HEK293 (cell line): ENCODE measurements at regions not wholly inside any gene's neighbourhood (a gene's known extent, or its start where the extent isn't known, plus 50 kb on each side); places are given as distances from the start of the nearest gene placed in this dataset.
"Not testable (repeated sequence)": the region's sequence is repeated elsewhere in the genome, so short reads cannot be mapped to it uniquely, and the experiment has no call there.

Experiments used
- ATF2 ChIP-seq: fragments of 450-650 bp; formaldehyde crosslinking; IDR thresholded peaks from 2 replicates; pipeline ENCODE4 v1.5.1; 2016; ENCODE audit warnings: missing biosample characterization, missing genetic modification characterization, low read depth
- BCL11B ChIP-seq: fragments of 450-650 bp; formaldehyde crosslinking; IDR thresholded peaks from 2 replicates; pipeline ENCODE4 v1.5.1; 2016; ENCODE audit warnings: low read depth, missing biosample characterization, missing genetic modification characterization
- CTCF ChIP-seq: fragments of 450-650 bp; formaldehyde crosslinking; IDR thresholded peaks from 2 replicates; pipeline ENCODE4 v1.5.1; 2016; ENCODE audit warnings: missing biosample characterization, missing genetic modification characterization
- PRDM2 ChIP-seq: fragments of 450-650 bp; formaldehyde crosslinking; IDR thresholded peaks from 2 replicates; pipeline ENCODE4 v1.5.1; 2016; ENCODE audit warnings: missing biosample characterization, missing genetic modification characterization, borderline replicate concordance
- PRDM4 ChIP-seq: fragments of 450-650 bp; formaldehyde crosslinking; IDR thresholded peaks from 2 replicates; pipeline ENCODE4 v1.5.1; 2017; ENCODE audit warnings: missing biosample characterization, missing genetic modification characterization
- TRIM28 ChIP-seq: IDR thresholded peaks from 2 replicates; pipeline ENCODE4 v1.6.1; 2011; ENCODE audit warnings: low read length, control low read depth, borderline replicate concordance
- ZBTB26 ChIP-seq: fragments of 450-650 bp; formaldehyde crosslinking; optimal IDR thresholded peaks from 2 replicates; pipeline ENCODE3; 2016; ENCODE audit warnings: missing biosample characterization, mild to moderate bottlenecking, missing genetic modification characterization
- ZNF138 ChIP-seq: fragments of 450-650 bp; formaldehyde crosslinking; IDR thresholded peaks from 2 replicates; pipeline ENCODE4 v1.5.1; 2016; ENCODE audit warnings: missing biosample characterization, missing genetic modification characterization, borderline replicate concordance
- ZNF335 ChIP-seq: fragments of 450-650 bp; formaldehyde crosslinking; conservative IDR thresholded peaks from 2 replicates; pipeline ENCODE4 v1.5.1; 2016; ENCODE audit warnings: missing biosample characterization, missing genetic modification characterization
- ZNF362 ChIP-seq: fragments of 450-650 bp; formaldehyde crosslinking; IDR thresholded peaks from 2 replicates; pipeline ENCODE4 v1.5.1; 2016; ENCODE audit warnings: missing biosample characterization, missing genetic modification characterization
- ZNF398 ChIP-seq: fragments of 450-650 bp; formaldehyde crosslinking; IDR thresholded peaks from 2 replicates; pipeline ENCODE4 v1.5.1; 2017; ENCODE audit warnings: missing biosample characterization, missing genetic modification characterization

- TF ChIP-seq ZNF362 (tag by site-specific recombination); CTCF (tag by site-specific recombination); ZNF398 (tag by site-specific recombination); ZNF335 (tag by site-specific recombination); PRDM2 (tag by site-specific recombination); BCL11B (tag by site-specific recombination); ZNF138 (tag by site-specific recombination); PRDM4 (tag by site-specific recombination); ATF2 (tag by site-specific recombination); ZBTB26 (tag by site-specific recombination); TRIM28: not testable (repeated sequence)
Observed at GRCh38 chr5:135730161-135730560, 104.3 kb upstream of the SLC25A48 start.
